ENCODE measurements at regions not wholly inside any gene's neighbourhood (a gene's known extent, or its start where the extent isn't known, plus 50 kb on each side); places are given as distances from the start of the nearest gene placed in this dataset.

GRCh38 chr2:18412980-18413675 is 147.3 kb downstream of the RDH14 start:
- Histone ChIP-seq H3K4me3 (no peak overlapping the region), H3K4me2 (ENCODE audit: control insufficient read depth, insufficient read depth) (no peak overlapping the region), H3K4me1 (ENCODE audit: control insufficient read depth, insufficient read depth, low read length) (no peaks in the 10 kb centered on the region), H3K27ac (ENCODE audit: control insufficient read depth, insufficient read depth) (no peak overlapping the region), H3K9ac (ENCODE audit: control insufficient read depth, insufficient read depth, low read length) (no peak overlapping the region), H2AFZ (ENCODE audit: control insufficient read depth, low read depth, low read length) (no peak overlapping the region), H3K9me3 (replicated peaks; ENCODE audit: control insufficient read depth, insufficient read depth, low read length) (no peaks in the 10 kb centered on the region), H3K36me3 (ENCODE audit: control insufficient read depth in 2 of 2, insufficient read depth in 2 of 2, low read length in 1 of 2) (no peaks in the 10 kb centered on the region), H3K79me2 (ENCODE audit: control insufficient read depth, insufficient read depth, low read length) (no peaks in the 10 kb centered on the region), H4K20me1 (ENCODE audit: control insufficient read depth, insufficient read depth) (no peaks in the 10 kb centered on the region), H3K27me3 (replicated peaks in 1 of 2; ENCODE audit: control insufficient read depth in 2 of 2, insufficient read depth in 2 of 2, low read length in 1 of 2) (no peaks in the 10 kb centered on the region)
- RAD21 ChIA-PET (ENCODE audit: unreplicated experiment), result no interaction called here
- TF ChIP-seq PML (IDR thresholded peaks at IDR 0.05; ENCODE audit: low read length), result no peak
- no peak for TF ChIP-seq STAT3 (IDR thresholded peaks at IDR 0.05; ENCODE audit: low read depth, low read length)
- no peak for TF ChIP-seq SMC3 (IDR thresholded peaks at IDR 0.05; ENCODE audit: borderline replicate concordance, low read length)
- no peak for TF ChIP-seq RAD21 (IDR thresholded peaks at IDR 0.05; ENCODE audit: insufficient read depth, low read depth, low read length)
- no peak for TF ChIP-seq YY1 (IDR thresholded peaks at IDR 0.05; ENCODE audit: low read depth, low read length)
- no peak for TF ChIP-seq TCF12 (IDR thresholded peaks at IDR 0.05; ENCODE audit: low read depth, low read length)
- no peak for TF ChIP-seq RFX5 (IDR thresholded peaks at IDR 0.05; ENCODE audit: low read depth, low read length)
- TF ChIP-seq SP1 (IDR thresholded peaks at IDR 0.05; ENCODE audit: low read depth, low read length), result no peak
- CTCF ChIA-PET, result interaction anchor here (1.0 to 2.5 kb wide), 4 partner anchors 8 to 34 kb away, joined by 3 to 7 read pairs (median 4); no protein-coding TSS in a partner anchor
- ATAC-seq (no peak), FAIRE-seq (no peak), DNase-seq (ENCODE audit: low read depth, low spot score) (no peak)
- in situ Hi-C loops (cut with MboI), result no loop called here
- intact Hi-C loops (cut with micrococcal nuclease; ENCODE audit: unreplicated experiment), result no loop called here
- SMC1A ChIA-PET (ENCODE audit: uncharacterized antibody, unreplicated experiment), result interaction anchor here (1.3 kb wide), 1 partner anchor 9 kb away, joined by 3 read pairs; no protein-coding TSS in a partner anchor
- POLR2A ChIA-PET, result no interaction called here
- 27% methylated on average over 3 of the region's 3 CpGs for WGBS (ENCODE audit: insufficient coverage, insufficient replicate concordance, low lambda C conversion rate, missing lambda C conversion rate)
- no TSS peak for BruUV-seq (replicated peaks)

DNA sequence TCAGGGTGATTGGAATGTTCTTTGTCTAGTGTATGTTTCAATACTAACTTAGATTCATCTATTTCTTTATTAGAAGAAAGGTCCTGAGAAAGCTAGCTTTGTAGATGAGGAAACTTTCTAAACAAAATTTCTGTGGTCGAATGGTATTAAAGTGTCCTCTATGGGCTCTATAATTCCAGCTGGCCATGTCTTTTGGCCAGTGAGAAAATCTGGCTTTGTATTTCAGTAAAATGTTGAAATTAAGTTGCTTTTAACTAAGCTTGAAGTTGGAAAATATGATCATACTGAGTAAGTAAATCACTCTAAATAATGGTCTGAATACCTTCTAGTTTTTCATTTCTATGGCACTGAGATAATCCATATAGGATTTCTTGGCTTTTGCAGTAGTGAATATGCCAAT is 148.8 kb downstream of the RDH14 start:
- H3K9me3 ChIP-seq (replicated peaks; ENCODE audit: control insufficient read depth, insufficient read depth, low read length), result no peaks in the 10 kb centered on the region
- no peak for DNase-seq (ENCODE audit: low read depth, low spot score)
- SMC1A ChIA-PET (ENCODE audit: uncharacterized antibody, unreplicated experiment), result interaction anchor here (0.6 kb wide), 1 partner anchor 155 kb away, joined by 3 read pairs; no protein-coding TSS in a partner anchor
- in situ Hi-C loops (cut with MboI) (no loop called here), intact Hi-C loops (cut with micrococcal nuclease; ENCODE audit: unreplicated experiment) (no loop called here)
- no peaks in the 10 kb centered on the region for H3K27me3 ChIP-seq (replicated peaks in 1 of 2; ENCODE audit: control insufficient read depth in 2 of 2, insufficient read depth in 2 of 2, low read length in 1 of 2)
- no peak overlapping the region for H3K4me3 ChIP-seq
- H4K20me1 ChIP-seq (ENCODE audit: control insufficient read depth, insufficient read depth), result no peaks in the 10 kb centered on the region
- no peaks in the 10 kb centered on the region for H3K36me3 ChIP-seq (ENCODE audit: control insufficient read depth in 2 of 2, insufficient read depth in 2 of 2, low read length in 1 of 2)
- H3K27ac ChIP-seq (ENCODE audit: control insufficient read depth, insufficient read depth), result no peak overlapping the region
- RAD21 ChIA-PET (ENCODE audit: unreplicated experiment), result no interaction called here
- ATAC-seq, result no peak
- BruUV-seq (replicated peaks), result no TSS peak
- POLR2A ChIA-PET, result no interaction called here
- TF ChIP-seq, protein P1, sequence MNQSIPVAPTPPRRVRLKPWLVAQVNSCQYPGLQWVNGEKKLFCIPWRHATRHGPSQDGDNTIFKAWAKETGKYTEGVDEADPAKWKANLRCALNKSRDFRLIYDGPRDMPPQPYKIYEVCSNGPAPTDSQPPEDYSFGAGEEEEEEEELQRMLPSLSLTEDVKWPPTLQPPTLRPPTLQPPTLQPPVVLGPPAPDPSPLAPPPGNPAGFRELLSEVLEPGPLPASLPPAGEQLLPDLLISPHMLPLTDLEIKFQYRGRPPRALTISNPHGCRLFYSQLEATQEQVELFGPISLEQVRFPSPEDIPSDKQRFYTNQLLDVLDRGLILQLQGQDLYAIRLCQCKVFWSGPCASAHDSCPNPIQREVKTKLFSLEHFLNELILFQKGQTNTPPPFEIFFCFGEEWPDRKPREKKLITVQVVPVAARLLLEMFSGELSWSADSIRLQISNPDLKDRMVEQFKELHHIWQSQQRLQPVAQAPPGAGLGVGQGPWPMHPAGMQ (IDR thresholded peaks at IDR 0.05; ENCODE audit: borderline replicate concordance), result no peak
- TF ChIP-seq YBX1 (IDR thresholded peaks at IDR 0.05) (no peak), NR2C1 (IDR thresholded peaks at IDR 0.05) (no peak), ETV6 (conservative IDR thresholded peaks at IDR 0.05 in 1 of 2, IDR thresholded peaks at IDR 0.05 in 1 of 2; ENCODE audit: borderline replicate concordance in 1 of 2, low read depth in 1 of 2) (no peak), SPI1 (IDR thresholded peaks at IDR 0.05; ENCODE audit: borderline replicate concordance, insufficient read depth, low read depth, low read length) (no peak), ATF2 (IDR thresholded peaks at IDR 0.05; ENCODE audit: low read length) (no peak), IRF3 (IDR thresholded peaks at IDR 0.05) (no peak)
- CTCF ChIA-PET, result interaction anchor here (1.2 to 2.5 kb wide), 2 partner anchors 14 to 23 kb away, joined by 3 to 7 read pairs; no protein-coding TSS in a partner anchor
- WGBS (ENCODE audit: insufficient coverage, insufficient replicate concordance, low lambda C conversion rate, missing lambda C conversion rate), result 0% methylated on average over 1 of the region's 1 CpG
- no peak overlapping the region for H3K9ac ChIP-seq (ENCODE audit: control insufficient read depth, insufficient read depth, low read length)
- H3K4me2 ChIP-seq (ENCODE audit: control insufficient read depth, insufficient read depth), result no peak overlapping the region
- H2AFZ ChIP-seq (ENCODE audit: control insufficient read depth, low read depth, low read length), result no peak overlapping the region
- FAIRE-seq, result no peak
- H3K4me1 ChIP-seq (ENCODE audit: control insufficient read depth, insufficient read depth, low read length), result no peaks in the 10 kb centered on the region
- no peaks in the 10 kb centered on the region for H3K79me2 ChIP-seq (ENCODE audit: control insufficient read depth, insufficient read depth, low read length)
